GM19324 (cell line): ENCODE measurements at regions not wholly inside any gene's neighbourhood (a gene's known extent, or its start where the extent isn't known, plus 50 kb on each side); places are given as distances from the start of the nearest gene placed in this dataset.

Experiments
- ATAC-seq: cut with Tn5 transposase; IDR thresholded peaks from one replicate; pipeline ENCODE4 v1.9.1; 2021; ENCODE audit warnings: mild to moderate bottlenecking, moderate library complexity; ENCODE audit not compliant: unreplicated experiment, low FRiP score

DNA sequence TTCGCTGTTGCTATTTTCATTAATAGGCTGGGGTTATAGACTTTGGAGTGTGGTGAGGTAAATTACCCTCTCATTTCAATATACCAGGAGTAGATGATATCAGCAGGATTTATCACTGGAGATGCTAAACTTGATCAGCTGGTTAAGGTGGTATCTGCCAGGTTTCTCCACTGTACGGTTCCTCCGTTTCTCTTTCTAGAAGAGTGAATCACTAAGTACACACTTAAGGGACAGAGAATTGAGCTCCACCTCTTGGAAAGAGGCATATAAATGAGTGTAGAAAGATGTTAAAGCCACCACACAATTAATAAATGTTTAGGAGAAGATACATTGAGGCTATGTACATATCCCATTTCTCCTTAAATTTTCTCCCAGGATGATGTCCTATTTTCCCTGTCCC, 277.4 kb upstream of the GRIP1 start:
- ATAC-seq: no peak

DNA sequence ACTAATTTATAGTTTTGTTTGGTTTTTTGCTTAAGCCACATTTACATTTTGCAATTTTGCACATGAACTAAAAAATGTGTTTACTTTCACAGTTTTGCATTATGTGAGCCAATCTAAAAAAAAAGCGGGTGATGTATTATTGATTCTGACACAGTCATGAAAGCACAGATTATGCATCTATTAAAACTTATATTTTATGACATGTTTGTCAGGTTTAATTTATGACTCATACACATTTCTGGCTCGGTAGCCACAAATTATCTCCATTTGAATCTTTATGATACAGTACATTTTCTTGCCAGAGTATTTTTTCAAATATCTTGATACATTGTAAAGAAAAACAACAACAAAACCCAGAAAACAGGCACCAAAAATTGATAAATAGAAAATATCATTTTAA, 280.4 kb upstream of the GRIP1 start:
- no peak for ATAC-seq

- no peak for ATAC-seq
Measured at GRCh38 chr12:66960006-66960405, 281.1 kb upstream of the GRIP1 start.

- no peak for ATAC-seq
Measured at GRCh38 chr12:66960704-66961690, 282.1 kb upstream of the GRIP1 start.

- no peak for ATAC-seq
Measured at GRCh38 chr12:66962290-66962689, 283.4 kb upstream of the GRIP1 start.

DNA sequence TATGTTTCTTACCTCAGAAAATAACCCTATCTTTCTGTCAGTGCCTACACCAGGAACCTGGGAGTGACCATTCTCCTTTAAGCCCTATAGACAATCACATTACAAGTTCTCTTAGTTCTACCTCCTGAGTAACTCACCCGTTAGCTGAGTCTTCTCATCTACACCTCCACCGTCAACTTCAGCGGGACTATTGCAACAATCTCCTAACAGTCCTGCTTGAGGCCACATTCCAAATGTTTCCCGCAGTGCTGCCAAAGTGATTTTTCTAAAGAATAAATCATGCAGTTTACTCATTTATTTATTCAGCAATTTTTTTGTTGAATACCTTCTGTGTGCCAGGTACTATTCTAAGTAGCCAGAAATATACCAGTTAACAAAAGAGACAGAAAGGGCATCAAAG, 285.0 kb upstream of the GRIP1 start:
- ATAC-seq: no peak

DNA sequence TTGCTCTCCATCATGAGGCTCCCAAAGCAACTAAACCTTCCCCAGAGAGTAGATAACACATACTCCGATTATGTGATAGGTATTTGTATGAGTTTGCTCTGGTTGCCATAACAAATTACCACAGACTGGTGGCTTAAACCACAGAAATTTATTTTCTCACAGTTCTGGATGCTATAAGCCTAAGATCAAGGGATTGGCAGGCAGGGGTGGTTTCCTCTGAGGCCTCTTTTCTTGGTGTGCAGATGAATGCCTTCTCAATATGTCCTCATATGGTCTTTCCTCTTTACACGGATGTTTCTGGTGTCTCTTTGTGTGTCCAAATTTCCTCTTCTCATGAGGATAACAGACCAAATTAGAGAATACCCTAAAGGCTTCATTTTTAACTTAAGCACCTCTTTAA, 285.8 kb upstream of the GRIP1 start:
- ATAC-seq: no peak

DNA sequence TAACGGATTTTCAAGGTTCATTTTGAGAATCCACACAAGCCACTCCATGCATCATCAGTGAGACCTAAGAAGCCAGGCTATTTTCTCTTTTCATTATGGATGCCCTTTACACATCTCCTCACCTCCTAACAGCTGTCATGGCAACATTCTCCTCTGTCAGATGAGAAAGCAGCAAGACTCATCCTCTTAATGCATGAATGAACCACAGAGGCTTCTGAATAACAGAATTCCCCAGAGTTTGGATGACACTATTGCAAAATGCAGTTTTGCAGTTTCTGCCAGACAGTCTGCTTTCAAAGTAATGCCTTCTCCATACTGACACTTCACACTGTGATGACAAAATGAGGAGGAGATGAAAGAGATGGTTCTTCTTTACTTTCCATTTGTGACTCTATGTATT, 286.7 kb upstream of the GRIP1 start:
- ATAC-seq: no peak

DNA sequence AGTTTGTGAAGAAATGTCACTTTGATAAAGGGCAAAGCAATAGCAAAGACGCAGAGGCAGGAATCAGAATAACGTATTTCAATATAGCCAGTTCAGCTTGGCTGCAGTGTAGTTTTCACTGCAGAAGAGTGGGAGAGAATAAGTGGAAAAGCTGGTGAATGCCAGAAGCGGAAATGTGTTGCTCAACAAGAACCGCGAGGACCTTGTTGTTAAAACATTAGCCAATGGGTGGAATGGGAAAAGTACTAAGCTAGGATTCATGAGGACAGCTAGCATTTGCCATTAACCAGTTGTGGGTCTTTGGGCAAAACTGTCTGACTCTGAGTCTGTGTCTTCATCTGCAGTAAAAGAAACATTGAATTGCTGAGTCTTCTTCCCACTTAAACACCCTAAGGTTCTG, 292.9 kb upstream of the GRIP1 start:
- ATAC-seq: no peak

DNA sequence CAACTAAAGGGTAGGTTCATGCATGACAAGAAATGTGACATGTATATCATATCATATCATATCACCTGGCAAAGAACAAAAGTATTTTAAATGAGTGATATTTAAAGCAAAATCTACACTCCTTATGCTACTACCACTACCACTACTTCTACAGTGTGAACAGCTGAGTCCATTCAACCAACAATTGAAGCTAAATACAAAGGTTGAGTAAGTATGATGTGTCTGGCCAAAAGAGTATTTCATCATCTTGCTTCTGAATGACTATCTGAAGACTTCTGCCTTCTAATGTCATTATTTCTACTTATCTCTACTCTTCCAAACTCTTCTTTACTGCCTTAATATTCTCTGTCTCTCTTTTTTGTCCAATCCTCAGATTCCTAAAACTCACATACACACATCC, 292.6 kb upstream of the CAND1 start:
- ATAC-seq: no peak

GRCh38 chr12:66978802-66979201, 290.4 kb upstream of the CAND1 start:
- no peak for ATAC-seq

- ATAC-seq: no peak
Measured at GRCh38 chr12:66979251-66979650, 289.9 kb upstream of the CAND1 start.

DNA sequence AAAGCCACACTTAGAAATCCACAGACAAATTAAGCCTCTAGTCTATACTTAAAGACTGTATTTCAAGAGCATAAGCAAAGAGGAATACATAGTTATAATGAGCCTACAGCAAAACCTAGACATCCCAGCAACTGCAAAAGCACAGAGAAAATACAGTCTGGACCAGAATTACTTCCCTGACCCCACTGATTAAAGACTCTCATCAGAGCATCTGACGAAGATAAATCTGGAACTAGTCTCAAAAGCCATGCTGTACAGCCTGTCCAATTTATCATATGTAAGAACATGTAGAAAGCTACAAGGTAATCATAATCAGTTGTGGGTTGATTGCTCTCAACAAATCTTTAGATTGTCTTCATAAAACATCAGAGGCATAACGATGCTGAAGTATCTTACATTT, 285.1 kb upstream of the CAND1 start:
- ATAC-seq: no peak

DNA sequence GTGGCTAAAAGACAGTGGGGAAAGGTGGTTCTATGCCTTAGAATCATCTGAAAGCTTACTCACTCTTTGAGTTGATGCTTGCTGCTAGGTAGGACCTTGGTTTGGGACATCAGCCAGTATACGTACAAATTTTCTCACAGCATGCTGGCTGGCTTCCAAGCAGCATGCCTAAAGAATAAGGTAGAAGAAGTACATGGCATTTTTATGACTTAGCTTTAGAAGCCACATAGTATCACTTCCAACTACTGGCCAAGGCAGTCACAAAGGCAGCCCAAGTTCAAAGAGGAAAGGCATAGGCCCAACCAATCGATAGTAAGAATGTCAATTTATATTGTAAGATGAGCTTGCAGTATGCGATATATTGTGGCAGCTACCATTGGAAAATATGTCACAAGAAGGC, 284.2 kb upstream of the CAND1 start:
- no peak for ATAC-seq

DNA sequence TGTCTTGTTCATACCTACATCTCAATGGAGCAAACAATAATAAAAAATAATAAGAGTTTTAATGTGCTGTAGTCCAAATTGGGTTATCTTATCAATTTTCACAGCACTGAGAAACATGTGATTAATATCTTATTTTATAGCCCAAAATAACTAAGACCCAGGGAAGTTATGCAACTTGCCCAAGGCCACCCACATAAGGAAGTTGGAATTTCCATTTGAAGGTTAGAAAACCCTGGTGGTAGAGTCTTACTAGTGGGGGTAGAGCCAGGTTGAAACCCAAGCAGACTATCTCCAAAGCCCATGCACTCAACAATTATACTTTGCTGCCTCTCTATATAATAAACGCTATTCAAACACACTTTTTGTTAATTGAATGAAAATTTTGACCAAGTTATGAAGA, 270.0 kb upstream of the CAND1 start:
- no peak for ATAC-seq

GRCh38 chr12:67001251-67001650, 267.9 kb upstream of the CAND1 start:
- no peak for ATAC-seq

DNA sequence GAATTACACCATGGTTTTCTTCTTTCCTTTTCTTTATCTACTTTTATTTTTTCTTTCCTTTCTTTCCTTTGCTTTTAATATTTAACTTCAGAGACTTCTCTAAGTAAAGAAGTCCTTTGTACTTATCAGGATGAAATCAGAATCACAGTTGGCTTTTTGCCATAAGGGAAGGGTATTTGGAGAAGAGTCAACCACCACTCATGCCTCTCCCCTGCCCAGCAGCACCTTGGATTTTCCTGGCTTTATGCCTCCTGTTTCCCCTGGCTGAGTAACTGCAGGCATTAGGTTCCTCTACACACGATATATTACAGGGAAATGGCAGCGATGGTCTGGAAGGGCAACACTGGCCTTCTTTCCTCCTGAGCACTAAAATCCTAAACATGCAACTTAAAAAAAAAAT, 266.4 kb upstream of the CAND1 start:
- ATAC-seq: no peak

GRCh38 chr12:67006610-67007009, 262.5 kb upstream of the CAND1 start:
- no peak for ATAC-seq

- no peak for ATAC-seq
Measured at GRCh38 chr12:67014642-67015041, 254.5 kb upstream of the CAND1 start.

DNA sequence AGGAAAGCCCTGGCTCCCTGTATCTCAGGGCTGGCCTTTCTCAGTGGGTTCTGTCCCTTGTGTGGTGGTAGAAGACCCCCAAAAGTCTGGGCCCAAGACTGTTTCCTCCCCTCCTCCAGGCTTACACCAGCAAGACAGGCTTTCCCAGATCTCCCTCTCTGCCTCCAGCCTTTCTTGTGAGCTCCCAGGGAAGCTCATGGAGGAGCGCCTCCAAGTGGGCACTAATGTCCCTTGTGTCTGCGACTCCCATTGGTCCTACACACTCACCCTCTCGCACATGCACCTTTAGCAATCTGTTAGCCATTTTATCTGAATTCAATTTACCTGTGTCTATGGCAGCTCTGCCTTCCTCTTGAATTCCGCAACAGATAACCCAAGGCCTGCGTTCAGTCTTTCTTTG, 251.1 kb upstream of the CAND1 start:
- no peak for ATAC-seq

GRCh38 chr12:67019070-67019469, 250.1 kb upstream of the CAND1 start:
- no peak for ATAC-seq

DNA sequence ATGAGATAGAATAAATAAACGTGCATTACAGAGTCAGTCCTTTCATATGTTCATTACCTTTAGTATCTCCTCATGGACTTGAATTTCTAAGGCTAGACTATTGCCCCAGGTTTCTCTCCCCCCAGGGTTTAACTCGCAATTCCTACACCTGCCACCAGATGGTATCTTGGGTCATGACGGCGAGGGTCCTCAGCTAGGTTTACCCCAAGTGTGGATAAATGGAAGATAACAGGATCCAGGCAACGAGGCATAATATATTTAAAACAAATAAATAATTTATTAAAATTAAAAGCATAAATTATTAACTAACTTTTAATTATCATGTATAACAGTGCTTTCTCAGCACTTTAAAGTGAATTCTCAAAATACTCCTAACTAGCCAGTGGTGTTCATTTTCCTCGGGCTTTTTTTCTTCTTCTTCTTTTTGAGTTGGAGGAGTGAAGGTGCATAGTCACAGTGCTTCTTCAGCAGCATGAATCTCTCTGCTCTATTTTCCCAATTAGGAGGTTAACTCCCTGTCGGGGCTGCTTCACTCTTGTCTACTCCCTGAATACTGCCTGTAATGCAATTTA, 243.5 kb upstream of the CAND1 start:
- no peak for ATAC-seq
